ENCODE measurements at regions not wholly inside any gene's neighbourhood (a gene's known extent, or its start where the extent isn't known, plus 50 kb on each side); places are given as distances from the start of the nearest gene placed in this dataset.

- no peak for DNase-seq (ENCODE audit: low read depth, low spot score)
Observed at GRCh38 chr3:150124142-150124541, 153.4 kb upstream of the PFN2 start.

More at GRCh38 chr3:150124142-150124541, 153.4 kb upstream of the PFN2 start:
- TF ChIP-seq IKZF1 (conservative IDR thresholded peaks at IDR 0.05): peak; percentile 76
- peak; percentile 60; the same call in 1 of the 2 replicates for TF ChIP-seq DPF2 (IDR thresholded peaks at IDR 0.05)
- peak; percentile 66 to 74; a peak in 2 of 4 replicates for TF ChIP-seq IKZF2 (IDR thresholded peaks at IDR 0.05)
- TF ChIP-seq SRF (IDR thresholded peaks at IDR 0.05; ENCODE audit: low read depth in 2 of 2, low read length in 2 of 2): no peak
- peak; percentile 75 for TF ChIP-seq ZBTB40 (IDR thresholded peaks at IDR 0.05; ENCODE audit: borderline replicate concordance)
- TF ChIP-seq PAX5 (IDR thresholded peaks at IDR 0.05; ENCODE audit: borderline replicate concordance, low read depth, low read length): 0 out of 2 replicates have a peak, but pooled peaks have one; percentile 47
- TF ChIP-seq RELB (IDR thresholded peaks at IDR 0.05; ENCODE audit: low read depth): peak; percentile 60; the same call in 1 of the 2 replicates
- TF ChIP-seq MTA2 (IDR thresholded peaks at IDR 0.05; ENCODE audit: low read depth): peak; percentile 53; the same call in 1 of the 2 replicates
- TF ChIP-seq SPI1 (IDR thresholded peaks at IDR 0.05; ENCODE audit: borderline replicate concordance, insufficient read depth, low read depth, low read length): peak; percentile 91
- no peak for TF ChIP-seq NFYA (IDR thresholded peaks at IDR 0.05; ENCODE audit: borderline replicate concordance, low read depth, low read length)
- intact Hi-C loops (cut with micrococcal nuclease; ENCODE audit: unreplicated experiment) (loop anchor here (5.0 kb wide), 1 partner anchor 58 kb away; no protein-coding TSS in a partner anchor), in situ Hi-C loops (cut with MboI) (no loop called here)
- no peaks in the 10 kb centered on the region for H4K20me1 ChIP-seq (ENCODE audit: control insufficient read depth, insufficient read depth)
- no peaks in the 10 kb centered on the region; a peak in 1 of 4 replicates for H3K27me3 ChIP-seq (replicated peaks in 1 of 2; ENCODE audit: control insufficient read depth in 2 of 2, insufficient read depth in 2 of 2, low read length in 1 of 2)
- H3K4me3 ChIP-seq: no peak overlapping the region
- FAIRE-seq (no peak), ATAC-seq (peak; percentile 84)
- peak overlapping the region; percentile 31; the same call in 1 of the 2 replicates for H2AFZ ChIP-seq (ENCODE audit: control insufficient read depth, low read depth, low read length)
- H3K36me3 ChIP-seq (ENCODE audit: control insufficient read depth in 2 of 2, insufficient read depth in 2 of 2, low read length in 1 of 2): no peaks in the 10 kb centered on the region
- POLR2A ChIA-PET: interaction anchor here (1.5 kb wide), 1 partner anchor 8 kb away, joined by 3 read pairs; no protein-coding TSS in a partner anchor
- peaks cover 9% of the 10 kb centered on the region for H3K4me1 ChIP-seq (ENCODE audit: control insufficient read depth, insufficient read depth, low read length)
- H3K9me3 ChIP-seq (replicated peaks; ENCODE audit: control insufficient read depth, insufficient read depth, low read length): no peaks in the 10 kb centered on the region; the same call in 2 of the 3 replicates
- CTCF ChIA-PET: no interaction called here
- SMC1A ChIA-PET (ENCODE audit: uncharacterized antibody, unreplicated experiment): interaction anchor here (1.3 to 2.1 kb wide), 2 partner anchors 9 to 11 kb away, joined by 3 to 8 read pairs; no protein-coding TSS in a partner anchor
- H3K9ac ChIP-seq (ENCODE audit: control insufficient read depth, insufficient read depth, low read length): no peak overlapping the region
- no TSS peak for BruUV-seq (replicated peaks)
- peak overlapping the region; percentile 49; the same call in 1 of the 2 replicates for H3K27ac ChIP-seq (ENCODE audit: control insufficient read depth, insufficient read depth)
- whole genome bisulfite sequencing (ENCODE audit: insufficient coverage, insufficient replicate concordance, low lambda C conversion rate, missing lambda C conversion rate): 0% methylated on average over 2 of the region's 2 CpGs
- H3K4me2 ChIP-seq (ENCODE audit: control insufficient read depth, insufficient read depth): peak overlapping the region; percentile 75
- no peaks in the 10 kb centered on the region for H3K79me2 ChIP-seq (ENCODE audit: control insufficient read depth, insufficient read depth, low read length)
- RAD21 ChIA-PET (ENCODE audit: unreplicated experiment): no interaction called here
